ENCODE measurements at regions not wholly inside any gene's neighbourhood (a gene's known extent, or its start where the extent isn't known, plus 50 kb on each side); places are given as distances from the start of the nearest gene placed in this dataset.

DNA sequence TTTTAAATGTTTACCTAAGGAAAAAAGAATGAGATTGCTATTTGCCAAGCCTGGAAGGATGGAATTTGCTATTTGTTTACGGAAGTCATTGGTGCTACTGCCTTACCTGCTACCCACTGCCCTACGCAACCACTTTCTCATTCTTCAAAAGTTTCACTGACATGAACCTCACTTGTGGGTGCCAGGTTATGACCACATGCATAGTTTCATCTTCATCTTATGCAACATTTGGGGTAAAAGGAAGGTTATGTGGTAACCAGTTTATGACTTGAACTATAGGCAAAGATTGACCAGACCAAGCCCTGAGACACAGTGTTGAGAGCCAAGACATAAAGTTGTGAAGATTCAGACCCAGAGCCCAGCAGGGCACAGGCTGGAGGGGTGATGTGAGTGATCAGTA lies 142.5 kb downstream of the LACC1 start:
- no peak for DNase-seq (ENCODE audit: low read depth)

DNA sequence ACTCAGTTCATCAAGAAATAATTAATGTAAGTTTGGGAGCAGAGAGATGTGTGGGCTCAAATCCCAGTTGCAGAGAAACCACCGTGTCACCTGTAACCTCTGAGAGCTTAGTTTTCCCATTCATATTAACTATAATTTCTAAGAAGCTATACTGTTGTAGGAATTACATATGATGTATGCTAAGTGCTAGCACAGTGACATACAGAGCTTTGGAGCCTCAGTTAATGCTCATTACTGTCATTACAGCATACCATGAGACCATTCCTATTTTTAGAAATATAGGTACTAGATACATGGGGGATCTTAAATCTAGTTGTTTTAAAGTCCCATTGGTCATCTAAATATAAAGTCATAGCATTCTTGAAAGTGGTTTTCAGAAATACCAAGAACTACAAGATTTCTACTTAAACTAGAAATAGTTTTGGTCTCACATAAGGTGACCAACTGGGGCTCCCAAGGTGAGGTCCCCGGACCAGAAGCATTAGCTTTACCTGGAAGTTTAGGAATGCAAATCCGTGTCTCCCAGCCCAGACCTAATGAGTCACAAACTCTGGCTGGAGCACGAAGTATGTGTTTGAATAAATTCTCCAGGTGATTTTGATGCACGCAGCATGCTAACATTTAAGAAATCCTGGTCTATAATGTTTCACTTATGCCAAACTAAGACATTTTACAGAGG lies 144.6 kb downstream of the LACC1 start:
- DNase-seq (ENCODE audit: low read depth): no peak

DNA sequence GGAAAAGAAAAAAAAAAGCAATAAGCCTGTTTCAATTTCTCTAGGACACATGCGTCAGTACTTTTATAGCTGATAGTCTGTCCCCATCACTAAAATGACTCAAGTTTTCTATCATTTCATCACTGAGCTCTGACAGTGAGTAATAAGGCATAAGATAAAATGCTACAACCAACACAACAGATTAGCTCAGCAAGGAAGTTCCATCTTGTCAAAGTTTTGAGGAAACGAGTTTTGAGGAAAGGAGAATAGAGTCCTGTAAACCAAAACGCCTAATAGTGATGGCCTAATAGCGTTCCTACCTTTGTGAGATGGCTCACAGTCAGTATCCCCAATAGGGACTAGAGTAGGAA lies 145.1 kb downstream of the LACC1 start:
- no peak for DNase-seq (ENCODE audit: low read depth)

DNA sequence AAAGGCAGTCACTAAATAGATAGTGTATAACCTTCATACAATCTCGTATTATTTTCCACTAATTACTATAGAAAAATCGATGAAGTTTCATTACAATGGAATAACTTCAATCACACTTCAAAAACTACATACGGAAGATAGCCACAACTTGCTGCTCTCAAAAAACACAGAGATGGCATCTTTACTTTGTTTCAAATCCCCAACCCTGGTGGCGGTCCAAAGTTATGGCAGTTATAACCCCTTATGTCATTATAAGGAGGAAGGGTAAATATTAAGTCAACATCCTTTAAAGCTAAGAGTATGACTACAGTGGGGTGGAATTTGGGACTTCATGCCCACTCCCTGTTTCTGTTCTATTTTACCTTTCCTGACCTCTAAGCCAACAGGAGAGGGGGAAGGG lies 146.5 kb downstream of the LACC1 start:
- no peak for DNase-seq (ENCODE audit: low read depth)

DNA sequence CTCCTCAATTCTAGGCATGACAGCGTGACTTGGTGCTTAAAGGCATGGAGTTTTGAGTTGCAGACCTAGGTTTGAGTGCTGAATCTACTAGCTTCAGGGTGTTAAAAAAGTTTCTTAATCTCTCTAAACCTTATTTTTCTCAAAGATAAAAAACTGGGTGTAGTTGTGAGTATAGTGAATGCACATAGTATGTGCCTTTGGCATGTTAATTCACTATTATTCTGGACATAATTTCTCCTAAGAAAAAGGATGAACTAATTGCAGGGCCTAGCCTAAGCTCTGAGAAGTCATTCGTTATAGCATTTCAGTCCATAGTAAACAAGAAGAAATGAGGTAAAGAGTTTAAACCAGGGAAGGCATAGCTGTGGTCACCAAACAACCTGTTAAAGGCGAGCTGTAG lies 149.0 kb downstream of the LACC1 start:
- DNase-seq (ENCODE audit: low read depth): no peak

DNA sequence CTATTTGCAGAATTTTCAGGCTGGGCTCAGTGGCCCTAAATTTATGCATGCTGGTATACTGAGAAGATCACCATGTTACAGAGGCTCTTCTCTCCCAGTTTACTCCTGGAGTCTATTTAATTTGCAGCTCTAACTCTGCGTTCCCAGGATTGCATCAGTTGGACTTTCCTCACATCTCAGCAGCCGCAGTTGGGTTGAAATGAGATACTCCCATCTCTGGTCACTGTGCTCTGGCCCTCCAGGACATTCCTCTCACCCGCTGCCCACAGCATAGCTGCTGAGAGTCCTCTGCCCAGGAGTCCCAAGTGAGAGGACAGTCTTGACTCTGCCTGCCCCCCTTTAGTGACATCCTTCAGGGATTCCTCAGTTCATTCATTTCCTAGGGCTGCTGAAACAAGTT lies 150.9 kb downstream of the LACC1 start:
- no peak for DNase-seq (ENCODE audit: low read depth)

DNA sequence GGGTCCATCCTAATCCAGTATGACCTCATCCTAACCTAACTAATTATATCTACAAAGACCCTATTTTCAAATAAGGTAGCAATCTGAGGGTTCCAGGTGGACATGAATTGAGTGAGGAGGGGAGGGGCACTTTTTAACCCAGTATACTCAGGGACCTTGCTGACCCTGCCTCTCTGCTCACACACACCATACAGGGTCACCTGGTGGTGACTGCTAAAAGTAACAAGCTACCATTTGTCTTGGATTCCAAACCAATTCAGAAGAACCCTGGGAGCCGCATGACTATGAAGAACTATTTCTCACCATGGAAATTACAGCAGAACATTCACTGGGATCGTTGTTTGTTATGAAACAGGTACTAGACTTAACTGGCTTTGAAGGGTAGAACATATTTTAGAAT lies 151.9 kb downstream of the LACC1 start:
- no peak for DNase-seq (ENCODE audit: low read depth)

DNA sequence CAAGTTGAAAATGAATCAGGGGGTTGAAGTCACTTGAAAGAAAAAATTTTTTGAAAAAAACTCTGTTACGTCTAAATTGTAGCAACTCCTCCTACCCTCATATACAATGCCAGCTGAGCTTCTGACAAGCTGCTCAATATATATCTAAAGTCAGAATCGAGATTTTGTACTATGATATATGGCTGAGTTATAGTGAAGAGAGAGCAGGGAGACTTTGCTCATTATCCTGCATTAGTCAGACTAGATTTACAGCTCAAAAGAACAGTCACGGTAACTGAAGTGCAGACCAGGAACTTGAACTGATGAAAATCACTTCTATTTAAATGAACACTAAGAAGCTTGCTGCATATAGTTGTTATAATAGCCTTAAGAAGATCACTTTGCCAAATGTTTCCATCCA lies 153.1 kb downstream of the LACC1 start:
- DNase-seq (ENCODE audit: low read depth): no peak

DNA sequence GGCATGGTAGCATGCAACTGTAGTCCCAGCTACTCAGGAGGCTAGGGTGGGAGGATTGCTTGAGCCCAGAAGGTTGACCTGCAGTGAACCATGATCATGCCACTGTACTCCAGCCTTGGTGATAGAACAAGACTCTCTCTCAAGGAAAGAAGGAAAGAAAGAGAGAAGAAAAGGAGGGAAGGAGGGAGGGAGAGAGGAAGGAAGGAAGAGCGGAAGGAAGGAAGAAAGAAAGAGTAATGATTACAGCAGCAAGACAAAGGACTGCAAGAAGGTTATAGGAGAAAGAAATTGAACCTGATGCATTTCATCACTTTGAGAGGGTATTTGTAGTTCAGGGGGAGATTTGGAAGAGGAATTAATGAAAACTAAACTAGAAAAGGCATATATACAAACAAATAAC lies 155.7 kb downstream of the LACC1 start:
- DNase-seq (ENCODE audit: low read depth): no peak

DNA sequence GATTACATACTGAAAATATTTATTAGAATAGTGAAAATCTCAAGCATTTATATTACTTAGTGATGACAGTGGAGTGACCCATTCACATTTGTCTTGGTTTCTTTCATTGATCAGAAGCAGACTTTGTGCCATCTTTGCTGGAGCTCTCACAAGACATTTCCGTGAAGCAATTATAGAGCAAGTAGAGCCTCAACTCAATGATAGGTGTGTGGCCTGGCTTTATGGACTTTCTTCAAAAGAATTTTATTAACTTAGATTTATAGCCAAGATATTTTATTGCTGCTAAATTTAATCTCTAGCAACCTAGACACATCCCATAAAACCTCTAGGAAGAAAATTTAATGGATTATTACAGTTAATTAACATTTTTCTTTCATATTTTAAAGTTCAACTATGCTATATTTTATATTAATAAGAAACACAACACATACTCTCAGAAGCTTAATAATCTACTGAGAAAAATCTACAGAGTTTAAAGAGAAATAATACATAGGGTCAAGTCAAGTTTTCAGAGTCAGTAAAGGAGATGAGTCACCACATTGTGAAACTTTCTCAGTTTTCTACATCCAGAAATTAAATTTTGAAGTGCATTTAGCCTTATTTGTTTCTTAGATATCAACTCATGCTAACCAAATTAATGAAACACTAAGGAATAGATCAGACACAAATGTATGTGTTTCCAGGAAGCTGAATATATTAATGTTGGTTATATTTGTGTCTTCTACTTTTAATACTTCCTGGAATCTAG lies 160.5 kb downstream of the LACC1 start:
- no peak for DNase-seq (ENCODE audit: low read depth)

DNA sequence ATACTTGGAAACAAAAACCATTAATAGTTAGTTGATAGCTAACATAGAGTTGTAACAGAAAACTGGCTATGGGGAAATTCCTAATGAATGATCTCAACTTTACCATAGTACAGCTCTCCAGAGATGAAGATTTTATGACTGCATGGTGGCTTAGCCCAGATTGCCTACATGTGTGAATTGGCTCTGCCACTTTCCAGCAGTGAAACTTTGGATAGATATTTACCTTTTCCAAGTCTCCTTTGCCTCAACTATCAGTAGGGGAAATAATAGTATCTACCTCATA lies 161.1 kb downstream of the LACC1 start:
- DNase-seq (ENCODE audit: low read depth): no peak

DNA sequence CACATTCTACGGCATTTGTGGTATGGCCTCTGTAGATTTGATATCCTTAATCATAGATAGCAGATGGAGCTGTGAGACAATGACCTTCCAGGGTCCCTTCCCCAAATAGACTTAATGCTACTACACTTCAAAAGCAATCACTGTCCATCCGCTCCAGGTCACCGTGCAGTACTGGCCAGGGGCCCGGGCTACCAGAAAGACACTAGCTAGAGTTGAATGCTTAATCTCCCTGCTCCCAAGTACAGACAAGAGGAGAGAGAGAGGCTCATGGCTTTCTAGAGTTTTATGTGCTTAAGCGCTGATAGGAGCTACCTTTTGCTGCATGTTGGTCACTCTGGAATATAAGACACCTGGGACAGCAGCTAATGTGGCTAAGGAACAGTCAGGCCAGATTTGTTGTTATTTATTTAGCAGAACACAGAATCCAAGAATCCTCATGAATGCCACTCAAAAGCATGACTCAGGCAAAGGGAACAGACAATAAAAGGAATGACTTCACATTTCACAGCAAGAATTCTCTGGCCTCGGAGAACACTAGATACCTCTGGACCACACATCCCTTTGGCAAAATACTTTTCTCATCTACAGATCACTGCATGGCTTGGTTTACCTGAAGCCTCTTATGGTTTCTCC lies 165.0 kb downstream of the LACC1 start:
- no peak for DNase-seq (ENCODE audit: low read depth)

DNA sequence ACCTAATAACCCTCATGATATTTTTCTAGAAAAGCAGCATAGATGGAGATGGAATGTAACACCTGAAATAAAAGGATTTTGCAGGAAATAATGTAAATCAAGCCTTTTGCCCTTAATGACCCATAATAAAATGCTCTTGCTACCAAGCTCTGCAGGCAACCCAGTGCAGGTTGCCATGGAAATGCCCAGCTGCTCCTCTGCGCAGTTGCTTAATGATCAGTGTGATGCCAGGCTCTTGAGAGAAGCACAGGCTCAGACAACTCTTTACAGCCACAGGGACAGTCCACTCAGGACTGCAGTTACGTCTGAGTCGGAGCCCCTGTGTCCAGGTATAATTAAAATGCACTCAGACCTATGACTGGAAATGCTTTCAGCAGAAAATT lies 165.5 kb downstream of the LACC1 start:
- no peak for DNase-seq (ENCODE audit: low read depth)

DNA sequence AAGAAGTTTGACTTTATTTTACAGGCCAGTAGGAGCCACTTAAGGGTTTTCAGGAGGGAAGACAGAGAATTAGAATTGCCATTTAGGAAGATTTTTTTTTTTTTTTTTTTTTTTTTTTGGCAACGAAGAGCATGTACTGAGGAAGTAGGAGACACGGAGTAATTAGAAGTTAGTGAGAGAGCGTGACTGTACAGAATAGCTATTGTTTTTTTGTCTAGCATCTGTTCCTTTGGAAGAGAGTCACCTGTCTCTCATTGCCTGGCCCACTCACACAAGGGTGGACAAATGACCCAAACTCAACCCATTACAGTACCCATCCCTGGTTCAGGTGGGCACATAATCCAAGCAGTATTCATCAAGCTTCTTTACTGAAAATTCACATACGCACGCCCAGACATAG lies 166.7 kb downstream of the LACC1 start:
- DNase-seq (ENCODE audit: low read depth): no peak

DNA sequence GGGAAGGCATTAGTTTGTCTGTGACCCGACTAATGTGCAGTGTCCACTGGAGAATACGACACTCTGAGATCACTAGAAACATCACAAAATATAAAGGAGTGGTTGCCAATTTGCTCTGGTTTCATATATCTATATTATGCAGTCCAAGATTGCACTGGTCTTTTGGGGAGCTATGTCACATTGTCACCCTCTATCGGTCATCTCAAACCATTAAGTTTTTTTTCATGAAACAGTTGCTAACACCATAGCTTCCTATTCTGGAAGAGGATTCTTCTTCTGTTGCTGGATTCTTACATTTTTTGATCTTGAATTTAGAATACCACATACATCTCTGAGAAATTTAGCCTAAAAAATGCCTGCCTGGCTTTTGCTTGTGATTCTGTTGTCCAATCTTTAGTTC lies 168.6 kb downstream of the LACC1 start:
- DNase-seq (ENCODE audit: low read depth): no peak

DNA sequence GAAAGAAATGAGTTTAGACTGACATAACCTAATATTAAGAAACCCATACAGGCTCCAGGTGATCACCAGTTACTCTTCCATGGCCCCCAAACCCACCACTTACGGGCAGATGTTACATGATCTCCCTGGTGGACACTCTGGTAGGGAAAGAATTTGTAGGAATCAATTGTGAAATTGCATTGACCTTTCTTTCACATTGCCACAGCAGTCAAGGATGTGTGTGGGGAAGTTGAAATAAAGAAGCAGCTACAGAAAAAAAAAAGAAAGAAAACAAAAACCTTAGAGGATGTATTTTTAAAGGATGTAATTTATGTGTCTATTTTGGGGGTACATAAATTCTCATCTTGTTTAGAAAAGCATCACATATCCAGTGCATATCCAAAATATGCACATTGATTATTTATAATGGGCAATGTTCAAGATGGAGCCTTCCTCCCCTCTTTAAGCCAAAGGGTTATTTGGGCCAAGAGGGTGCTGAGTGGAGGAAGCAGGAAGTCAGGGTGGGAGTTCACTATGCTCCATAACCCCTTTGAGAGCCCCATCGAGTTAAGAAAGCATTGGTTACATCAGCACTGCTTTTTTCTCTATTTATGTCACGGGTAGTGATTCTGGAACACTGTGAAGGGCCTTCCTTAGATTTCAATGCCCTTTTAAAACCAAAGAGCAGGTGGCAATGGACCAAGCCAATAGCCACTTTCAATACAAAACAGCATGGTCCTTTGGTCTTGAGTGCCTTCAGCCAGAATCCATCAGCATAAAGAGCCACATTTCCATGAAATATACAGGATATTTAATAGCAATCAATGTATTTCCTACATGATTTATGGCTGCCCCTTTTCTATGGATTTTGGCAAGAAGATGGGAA lies 169.6 kb downstream of the LACC1 start:
- DNase-seq (ENCODE audit: low read depth): no peak

DNA sequence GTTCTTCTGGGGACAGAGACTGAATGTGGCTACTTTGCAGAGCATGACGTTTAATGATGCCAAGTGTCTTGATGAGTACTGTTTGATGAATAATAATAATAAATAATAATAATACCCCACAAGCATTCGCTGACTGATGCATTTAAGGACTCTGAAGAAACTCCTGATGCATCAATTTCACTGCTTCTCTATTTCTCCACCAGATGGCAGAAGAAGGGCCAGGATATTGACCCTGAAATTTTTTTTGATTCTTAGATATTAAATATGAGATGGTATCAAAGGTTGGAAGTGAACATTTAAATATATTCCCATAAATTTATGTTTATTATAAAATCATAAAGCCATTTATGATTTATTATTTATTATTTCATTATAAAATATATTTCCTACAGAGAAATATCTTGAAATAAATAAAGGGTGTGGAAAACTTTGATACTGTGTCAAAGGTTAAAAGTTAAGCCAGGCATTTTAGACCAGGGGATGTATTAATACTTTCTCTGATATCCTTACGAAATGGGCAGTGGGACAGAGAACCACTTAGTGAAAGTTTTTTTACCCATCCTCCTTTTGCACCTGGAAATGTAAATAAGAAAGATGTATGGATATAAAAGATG lies 170.9 kb downstream of the LACC1 start:
- DNase-seq (ENCODE audit: low read depth): no peak

DNA sequence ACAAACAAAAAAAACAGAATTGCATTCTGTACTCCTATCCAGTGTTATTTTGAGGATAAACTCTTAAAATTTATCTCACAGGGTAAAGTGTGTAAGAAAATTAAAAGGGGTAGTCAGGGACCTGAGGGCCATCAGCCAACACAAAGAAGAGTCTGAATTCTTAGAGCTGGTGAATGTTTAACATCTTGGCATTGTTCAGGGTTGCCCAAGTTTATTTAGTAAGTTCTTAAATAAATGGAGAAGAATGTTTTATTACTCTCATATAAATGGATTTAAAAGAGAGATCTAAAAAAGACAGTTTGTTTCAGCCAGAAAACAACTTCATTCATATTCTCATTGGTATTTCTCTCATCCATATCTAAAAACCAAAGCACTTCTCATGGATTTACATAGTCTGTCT lies 171.7 kb downstream of the LACC1 start:
- DNase-seq (ENCODE audit: low read depth): no peak

DNA sequence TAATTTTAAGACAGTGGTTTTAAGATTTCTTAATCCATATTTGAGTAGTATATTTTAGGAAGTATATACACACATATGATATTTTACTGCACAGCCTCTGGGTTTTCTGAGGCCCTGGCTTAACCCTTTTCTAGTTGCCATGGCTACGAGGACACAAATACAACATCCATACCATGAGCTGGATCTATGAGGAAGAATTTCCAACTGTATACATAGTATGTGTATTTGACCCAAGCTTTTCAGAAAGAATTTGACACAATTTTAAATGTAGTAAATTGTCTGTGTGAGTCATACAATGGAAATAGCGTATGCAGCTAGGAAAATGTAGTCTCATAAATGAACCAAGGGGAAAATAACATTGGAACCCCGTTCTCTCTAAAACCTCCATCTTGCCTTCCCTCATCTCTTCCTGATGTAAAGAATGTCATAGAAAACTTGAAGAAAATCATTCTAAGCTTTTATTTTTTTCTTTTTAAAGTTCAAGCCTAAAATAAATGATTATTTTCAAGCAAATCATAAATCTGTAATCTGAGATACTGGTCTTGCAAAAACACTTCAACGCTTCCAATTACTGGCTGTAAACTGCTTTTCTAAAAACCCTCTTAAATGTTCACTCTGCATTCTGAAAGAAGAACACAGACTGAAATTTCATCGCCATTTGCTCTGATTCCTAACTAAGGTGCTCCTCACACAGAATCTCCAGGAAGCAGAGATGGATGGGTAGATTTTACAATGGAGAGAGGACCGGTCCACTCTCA lies 172.4 kb downstream of the LACC1 start:
- no peak for DNase-seq (ENCODE audit: low read depth)

DNA sequence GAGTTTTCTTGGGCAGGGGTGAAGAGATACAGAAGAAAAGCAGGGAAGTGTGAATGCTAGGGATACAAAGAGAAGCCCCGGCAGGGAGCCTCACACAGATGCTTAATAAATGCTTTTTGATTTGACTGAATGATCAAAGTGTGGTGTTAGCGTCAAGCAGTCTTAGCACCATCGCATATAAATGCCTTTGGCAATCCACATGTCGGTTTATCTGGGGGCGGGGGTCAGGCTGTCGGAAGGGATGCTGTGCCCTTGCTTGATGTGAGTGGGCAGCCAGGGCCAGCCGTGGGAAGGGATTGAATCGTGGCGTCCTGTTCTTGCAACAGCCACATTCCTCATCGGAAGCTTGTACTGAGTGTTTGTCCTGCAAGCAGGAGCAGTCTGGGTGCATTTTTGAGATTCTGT lies 173.1 kb downstream of the LACC1 start:
- no peak for DNase-seq (ENCODE audit: low read depth)

DNA sequence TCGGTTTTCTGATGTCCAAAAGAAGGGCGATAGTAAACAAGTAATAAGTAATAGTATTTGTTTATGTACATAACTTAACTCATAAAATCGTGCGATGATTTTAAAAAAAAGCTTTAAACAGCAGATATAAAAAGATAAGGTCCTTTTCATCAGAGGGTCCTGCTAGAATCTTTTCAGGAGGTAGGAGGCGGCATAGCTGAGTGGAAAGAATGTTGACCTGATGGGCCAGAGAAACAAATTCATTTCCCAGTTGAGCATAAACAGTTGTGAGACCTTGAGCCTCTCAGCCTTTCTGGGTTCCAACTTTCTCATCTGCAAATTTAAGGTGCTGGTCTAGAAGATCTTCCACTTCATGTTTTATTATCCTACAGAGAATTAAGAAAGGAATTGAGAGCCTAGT lies 173.5 kb downstream of the LACC1 start:
- no peak for DNase-seq (ENCODE audit: low read depth)

DNA sequence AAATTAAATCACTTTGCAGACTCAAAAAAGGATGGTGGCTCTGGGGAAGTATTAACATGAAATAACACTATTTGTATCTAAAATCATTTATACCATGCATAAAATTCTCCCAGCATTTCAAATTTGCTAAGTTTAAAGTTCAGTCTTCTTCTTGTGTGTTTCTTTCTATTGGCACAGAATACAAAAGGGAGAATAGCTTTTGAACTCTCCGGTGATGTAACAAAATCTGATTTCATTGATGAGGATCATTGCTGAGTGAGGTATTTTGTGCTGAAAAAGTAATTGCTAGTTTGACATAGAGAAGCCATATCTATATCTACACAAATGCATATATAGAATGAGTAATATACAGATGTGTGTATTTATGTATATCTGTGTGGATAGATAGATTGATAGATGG lies 174.8 kb downstream of the LACC1 start:
- DNase-seq (ENCODE audit: low read depth): no peak
